Liver (tissue), 3 donors: ENCODE measurements at regions not wholly inside any gene's neighbourhood (a gene's known extent, or its start where the extent isn't known, plus 50 kb on each side); places are given as distances from the start of the nearest gene placed in this dataset.

Source experiments
- CTCF ChIP-seq: fragments of 150-350 bp; IDR thresholded peaks from 2 replicates; pipeline ENCODE4 v1.5.1; 2017; ENCODE audit warnings: improper control_type of control experiment, low read depth, low read length; ENCODE audit not compliant: missing input control
- FOXA1 ChIP-seq: IDR thresholded peaks from 2 replicates; pipeline ENCODE4 v1.6.1; 2016; ENCODE audit warnings: antibody characterized with exemption
- FOXA2 ChIP-seq: IDR thresholded peaks from 2 replicates; pipeline ENCODE4 v1.6.1; 2016; ENCODE audit warnings: antibody characterized with exemption
- GABPA ChIP-seq, 2 donors: IDR thresholded peaks in 1 of 2; conservative IDR thresholded peaks in 1 of 2; 2 replicates each; pipeline ENCODE4 v1.6.1; 2016; ENCODE audit warnings: antibody characterized with exemption in 2 of 2, mild to moderate bottlenecking in 1 of 2, moderate library complexity in 1 of 2
- RAD21 ChIP-seq, 2 donors: IDR thresholded peaks; 2 replicates each; pipeline ENCODE4 v1.6.1; 2016; ENCODE audit warnings: antibody characterized with exemption in 2 of 2, mild to moderate bottlenecking in 2 of 2
- RXRA ChIP-seq, 2 donors: IDR thresholded peaks; 2 replicates each; pipeline ENCODE4 v1.6.1; 2017 to 2018; ENCODE audit warnings: antibody characterized with exemption in 2 of 2, mild to moderate bottlenecking in 1 of 2
- TAF1 ChIP-seq: conservative IDR thresholded peaks from 2 replicates; pipeline ENCODE4 v1.6.1; 2016; ENCODE audit warnings: antibody characterized with exemption, mild to moderate bottlenecking
- YY1 ChIP-seq: IDR thresholded peaks from 2 replicates; pipeline ENCODE4 v1.6.1; 2016; ENCODE audit warnings: antibody characterized with exemption, mild to moderate bottlenecking
- TF ChIP-seq, protein P1 (sequence below): IDR thresholded peaks from 2 replicates; pipeline ENCODE4 v1.6.1; 2016; ENCODE audit warnings: antibody characterized with exemption, mild to moderate bottlenecking
- TF ChIP-seq, protein P2 (sequence below): IDR thresholded peaks from 2 replicates; pipeline ENCODE4 v1.6.1; 2016; ENCODE audit warnings: antibody characterized with exemption
- donor health status: healthy.
- donor health status: healthy.

DNA sequence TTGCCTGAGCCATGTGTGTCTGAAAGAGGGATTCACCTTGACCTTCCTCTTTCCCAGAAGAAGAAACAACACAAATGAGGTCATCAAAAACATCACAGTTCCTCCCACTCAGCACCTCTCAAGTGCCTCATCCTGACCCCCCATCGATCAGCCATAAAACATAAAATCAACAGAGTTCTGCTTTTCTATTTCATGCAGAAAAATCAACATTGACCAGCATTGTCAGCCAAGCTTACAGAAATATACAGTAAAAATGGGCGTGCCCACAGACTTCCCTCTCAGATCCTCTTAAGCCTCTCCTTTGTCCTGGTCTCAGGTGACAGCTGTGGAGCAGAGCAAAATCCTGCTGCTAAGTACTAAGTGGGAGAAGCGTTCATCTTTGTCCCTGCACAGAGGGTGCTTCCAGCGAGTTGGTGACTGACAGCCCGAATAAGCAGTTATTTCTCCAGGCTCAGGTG, 213.3 kb downstream of the OLFM4 start:
- no peak for TF ChIP-seq TAF1
- no peak for TF ChIP-seq FOXA2
- TF ChIP-seq CTCF: no peak
- no peak for TF ChIP-seq GABPA (IDR thresholded peaks at IDR 0.05 in 1 of 2, conservative IDR thresholded peaks at IDR 0.05 in 1 of 2)
- TF ChIP-seq, protein P1, sequence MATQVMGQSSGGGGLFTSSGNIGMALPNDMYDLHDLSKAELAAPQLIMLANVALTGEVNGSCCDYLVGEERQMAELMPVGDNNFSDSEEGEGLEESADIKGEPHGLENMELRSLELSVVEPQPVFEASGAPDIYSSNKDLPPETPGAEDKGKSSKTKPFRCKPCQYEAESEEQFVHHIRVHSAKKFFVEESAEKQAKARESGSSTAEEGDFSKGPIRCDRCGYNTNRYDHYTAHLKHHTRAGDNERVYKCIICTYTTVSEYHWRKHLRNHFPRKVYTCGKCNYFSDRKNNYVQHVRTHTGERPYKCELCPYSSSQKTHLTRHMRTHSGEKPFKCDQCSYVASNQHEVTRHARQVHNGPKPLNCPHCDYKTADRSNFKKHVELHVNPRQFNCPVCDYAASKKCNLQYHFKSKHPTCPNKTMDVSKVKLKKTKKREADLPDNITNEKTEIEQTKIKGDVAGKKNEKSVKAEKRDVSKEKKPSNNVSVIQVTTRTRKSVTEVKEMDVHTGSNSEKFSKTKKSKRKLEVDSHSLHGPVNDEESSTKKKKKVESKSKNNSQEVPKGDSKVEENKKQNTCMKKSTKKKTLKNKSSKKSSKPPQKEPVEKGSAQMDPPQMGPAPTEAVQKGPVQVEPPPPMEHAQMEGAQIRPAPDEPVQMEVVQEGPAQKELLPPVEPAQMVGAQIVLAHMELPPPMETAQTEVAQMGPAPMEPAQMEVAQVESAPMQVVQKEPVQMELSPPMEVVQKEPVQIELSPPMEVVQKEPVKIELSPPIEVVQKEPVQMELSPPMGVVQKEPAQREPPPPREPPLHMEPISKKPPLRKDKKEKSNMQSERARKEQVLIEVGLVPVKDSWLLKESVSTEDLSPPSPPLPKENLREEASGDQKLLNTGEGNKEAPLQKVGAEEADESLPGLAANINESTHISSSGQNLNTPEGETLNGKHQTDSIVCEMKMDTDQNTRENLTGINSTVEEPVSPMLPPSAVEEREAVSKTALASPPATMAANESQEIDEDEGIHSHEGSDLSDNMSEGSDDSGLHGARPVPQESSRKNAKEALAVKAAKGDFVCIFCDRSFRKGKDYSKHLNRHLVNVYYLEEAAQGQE: no peak
- TF ChIP-seq RXRA (IDR thresholded peaks at IDR 0.05): no peak
- TF ChIP-seq, protein P2, sequence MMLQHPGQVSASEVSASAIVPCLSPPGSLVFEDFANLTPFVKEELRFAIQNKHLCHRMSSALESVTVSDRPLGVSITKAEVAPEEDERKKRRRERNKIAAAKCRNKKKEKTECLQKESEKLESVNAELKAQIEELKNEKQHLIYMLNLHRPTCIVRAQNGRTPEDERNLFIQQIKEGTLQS: no peak
- no peak for TF ChIP-seq RAD21 (IDR thresholded peaks at IDR 0.05)
- TF ChIP-seq FOXA1: no peak
- TF ChIP-seq YY1: no peak
